Stimulated activated CD8-positive, alpha-beta memory T cell treated with anti-CD3 and anti-CD28 coated beads, Interleukin-12 subunit alpha, Interleukin-12 subunit beta, amount 100 ng/mL, for 24 hours (primary cell): ENCODE measurements at regions not wholly inside any gene's neighbourhood (a gene's known extent, or its start where the extent isn't known, plus 50 kb on each side); places are given as distances from the start of the nearest gene placed in this dataset.
"Not testable (repeated sequence)": the region's sequence is repeated elsewhere in the genome, so short reads cannot be mapped to it uniquely, and the experiment has no call there.

Source experiments
- DNase-seq: peaks from one replicate; pipeline ENCODE4 v3.0.0-alpha.2; 2020; ENCODE audit errors: extremely low read depth

DNA sequence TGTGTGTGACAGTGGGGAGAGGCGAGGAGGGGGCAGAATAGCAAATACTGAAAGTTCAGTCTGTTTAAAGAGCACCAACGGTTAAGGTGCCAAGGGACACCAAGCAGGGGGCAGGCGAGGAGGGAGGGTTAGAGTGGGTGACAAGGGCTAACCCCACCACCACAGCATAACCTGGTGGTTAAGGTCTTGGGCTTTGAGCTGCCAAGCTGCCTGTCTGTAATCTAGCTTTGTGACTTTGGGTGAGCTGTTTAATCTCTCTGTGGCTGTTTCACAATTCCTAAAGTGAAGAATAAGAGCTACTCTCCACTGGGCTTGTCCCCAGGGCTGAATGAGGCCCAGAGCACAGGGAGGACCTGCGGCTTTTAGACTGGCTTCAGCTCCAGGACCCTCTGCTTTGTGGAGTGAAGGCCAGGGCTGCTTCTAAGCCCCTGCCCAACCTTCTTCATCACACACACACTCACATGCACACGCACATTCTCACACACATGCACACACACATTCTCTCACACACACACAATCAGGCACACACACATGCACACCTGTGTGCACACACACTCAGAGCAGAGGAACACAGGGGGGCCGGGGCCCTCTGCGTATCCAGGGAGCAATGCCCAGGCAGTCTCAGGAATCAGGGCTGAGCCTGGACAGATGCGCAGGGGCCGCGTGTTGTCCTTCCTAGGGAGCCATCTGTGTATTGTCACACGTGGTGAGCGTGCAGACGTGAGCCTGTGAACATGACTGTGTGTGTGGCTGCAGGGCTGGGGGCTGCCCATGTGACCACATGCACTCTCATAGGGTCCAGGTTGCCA, 101.6 kb upstream of the TARDBP start:
- no peak for DNase-seq

DNA sequence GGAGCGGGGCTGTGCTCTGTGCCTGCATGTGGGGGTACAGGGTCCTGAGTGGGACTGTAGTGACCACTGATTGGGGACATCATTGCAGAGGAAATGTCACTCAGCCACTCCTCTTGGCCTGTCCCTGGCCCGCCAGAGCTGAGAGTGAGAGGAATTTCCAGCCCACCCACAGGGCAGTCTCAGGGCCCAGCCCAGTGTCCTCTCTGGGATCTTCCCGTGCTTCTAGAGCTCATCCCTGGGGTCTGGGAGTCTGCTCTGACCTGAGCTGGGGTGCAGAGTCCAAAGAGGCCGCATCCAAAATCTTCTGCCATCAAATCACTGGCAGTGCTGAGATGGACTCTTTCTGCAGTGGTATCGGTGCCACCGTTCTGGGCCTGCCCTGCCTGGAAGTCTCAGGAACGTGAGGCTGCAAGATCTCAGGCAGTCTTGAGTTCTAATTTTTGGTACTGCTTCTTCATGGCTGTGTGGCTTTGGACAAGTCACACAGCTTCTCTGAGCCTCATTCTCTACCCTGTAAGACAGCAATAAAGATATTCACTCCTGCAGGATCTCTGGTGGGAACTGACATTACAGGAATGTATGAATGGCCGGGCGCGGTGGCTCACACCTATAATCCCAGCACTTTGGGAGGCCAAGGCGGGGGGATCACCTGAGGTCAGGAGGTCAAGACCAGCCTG, 100.8 kb upstream of the TARDBP start:
- DNase-seq = no peak

DNA sequence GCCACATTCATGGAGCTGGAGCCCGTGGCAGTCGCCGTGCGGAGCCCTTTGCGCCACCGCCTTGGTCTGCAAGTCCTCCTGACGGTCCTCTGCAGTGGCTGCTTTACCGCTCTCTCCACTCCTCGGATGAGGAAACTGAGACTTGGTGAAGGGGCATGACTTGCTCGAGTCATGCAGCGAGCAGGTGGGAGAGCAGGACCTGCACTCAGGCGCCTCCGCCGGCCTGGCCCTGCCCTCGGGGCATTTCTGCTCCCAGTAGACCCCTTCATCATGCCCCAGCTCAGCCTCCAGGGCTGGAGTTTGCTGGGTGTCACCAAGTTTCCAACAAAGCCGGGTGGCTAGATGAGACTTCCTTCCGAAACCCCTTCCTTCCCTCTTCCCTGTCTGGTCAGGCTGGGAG, 100.0 kb upstream of the TARDBP start:
- DNase-seq = no peak

DNA sequence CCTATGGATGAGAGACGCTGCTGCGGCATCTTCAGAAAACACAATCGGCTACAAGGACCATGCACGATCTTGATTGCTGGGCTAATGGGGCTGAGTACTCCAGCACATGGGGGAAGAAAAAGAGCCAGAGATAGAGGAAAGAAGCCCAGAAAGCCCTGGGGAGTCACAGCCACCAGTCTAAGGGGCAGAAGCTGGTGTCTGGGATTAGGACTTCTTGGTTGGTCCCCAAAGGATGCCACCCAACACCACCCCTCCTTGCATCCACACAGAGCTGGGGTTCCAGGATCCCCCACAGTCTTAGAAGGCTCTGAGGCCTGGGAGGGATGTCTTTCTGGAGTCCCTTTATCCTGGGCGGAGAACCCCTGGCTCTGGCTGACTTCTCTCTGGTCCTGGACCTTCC, 98.4 kb upstream of the TARDBP start:
- DNase-seq = no peak

DNA sequence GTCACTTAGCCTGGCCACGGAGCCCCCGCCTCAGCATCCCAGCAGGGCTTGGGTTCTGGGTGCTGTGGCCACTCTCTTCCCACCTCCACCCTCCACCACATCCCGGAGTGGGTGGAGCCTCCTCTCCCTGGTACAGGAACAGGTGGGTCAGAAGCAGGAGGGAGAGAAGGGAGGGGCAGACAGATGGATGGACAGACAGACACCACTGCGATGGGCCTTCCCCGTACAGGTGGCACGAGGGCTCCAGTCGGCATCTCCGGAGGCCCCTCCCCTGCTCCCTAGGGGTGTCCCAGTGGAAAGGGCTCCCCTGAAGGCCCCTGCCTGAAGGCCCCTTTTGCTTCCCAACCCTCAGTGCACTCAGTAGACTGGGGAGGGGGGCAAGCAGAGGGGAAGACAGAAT, 96.9 kb upstream of the TARDBP start:
- no peak for DNase-seq

DNA sequence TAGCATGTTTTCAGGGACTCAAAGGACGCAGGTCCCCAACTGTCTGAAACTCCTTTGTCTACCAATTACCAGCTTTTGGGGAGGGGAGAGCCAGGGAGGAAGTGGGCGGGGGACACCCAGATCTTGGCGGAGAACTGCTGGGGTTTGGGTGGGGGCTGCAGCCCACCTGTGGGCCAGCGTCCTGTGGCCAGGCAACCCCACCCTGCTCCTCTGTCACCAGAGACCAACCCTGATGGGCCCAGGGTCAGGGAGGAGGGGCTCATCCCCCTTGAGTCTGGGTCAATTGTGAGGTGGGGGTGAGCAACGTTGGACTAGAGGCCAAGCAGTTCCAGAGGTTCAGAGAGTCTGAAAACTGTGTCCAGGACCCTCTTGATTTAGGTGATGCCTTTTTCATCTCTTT, 96.1 kb upstream of the TARDBP start:
- DNase-seq = no peak

DNA sequence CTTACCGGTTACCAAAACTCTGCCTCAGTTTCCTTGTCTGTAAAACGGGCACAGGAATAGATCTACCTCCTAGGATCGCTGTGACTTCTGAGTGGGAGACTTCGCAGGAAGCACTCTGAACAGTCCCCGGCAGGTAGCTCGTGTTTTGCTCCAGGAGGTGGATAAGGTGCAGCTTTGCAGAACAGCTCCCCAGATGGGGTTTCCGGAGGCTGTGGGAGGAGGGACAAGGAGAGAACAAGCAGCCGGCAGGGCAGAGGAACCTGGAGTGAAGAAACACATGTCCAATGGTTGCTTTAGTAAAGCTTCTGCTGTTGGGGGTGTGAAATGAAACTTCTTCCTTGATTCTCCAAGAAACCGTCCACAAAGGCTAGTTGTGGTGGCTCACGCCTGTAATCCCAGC, 95.5 kb upstream of the TARDBP start:
- no peak for DNase-seq

DNA sequence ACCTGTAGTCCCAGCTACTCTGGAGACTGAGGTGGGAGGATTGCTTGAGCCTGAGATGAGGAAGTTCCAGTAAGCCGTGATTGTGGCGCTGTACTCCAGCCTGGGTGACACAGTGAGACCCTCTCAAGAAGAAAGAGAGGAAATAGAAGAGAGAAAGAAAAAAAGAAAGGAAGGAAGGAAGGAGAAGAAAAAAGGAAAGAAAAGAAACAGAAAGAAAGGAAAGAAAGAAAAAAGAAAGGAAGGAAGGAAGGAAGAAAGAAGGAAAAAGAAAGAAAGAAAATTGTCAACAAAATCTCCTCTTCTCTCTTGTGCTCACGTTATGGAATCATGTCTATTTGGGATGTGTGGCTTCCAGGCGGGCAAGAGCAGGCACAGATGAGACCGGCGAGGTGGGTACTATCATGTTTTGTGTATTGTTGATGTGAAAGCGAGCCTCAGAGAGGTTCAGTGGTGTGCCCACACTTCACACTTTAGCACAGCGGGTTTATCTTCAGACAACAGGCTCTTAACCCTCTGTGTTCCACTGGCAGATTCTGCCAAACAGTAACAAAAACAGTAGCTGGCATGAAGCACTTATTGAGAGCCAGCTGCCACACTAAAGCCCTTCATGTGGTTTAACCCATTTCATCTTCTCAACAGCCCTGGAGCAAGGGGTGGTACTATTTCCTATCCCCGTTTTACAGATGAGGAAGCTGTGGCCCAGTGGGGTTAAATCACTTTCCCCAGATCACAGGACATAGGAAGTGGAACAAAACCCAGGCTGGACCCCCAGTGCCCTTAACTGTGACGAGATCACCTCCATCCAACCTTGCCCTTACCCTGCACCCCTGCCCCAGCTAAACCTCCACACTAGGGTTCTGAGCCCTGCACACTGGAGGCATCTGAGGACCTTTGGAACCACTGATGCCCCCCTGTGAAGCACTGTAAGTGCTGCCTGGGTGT, 94.7 kb upstream of the TARDBP start:
- no peak for DNase-seq

DNA sequence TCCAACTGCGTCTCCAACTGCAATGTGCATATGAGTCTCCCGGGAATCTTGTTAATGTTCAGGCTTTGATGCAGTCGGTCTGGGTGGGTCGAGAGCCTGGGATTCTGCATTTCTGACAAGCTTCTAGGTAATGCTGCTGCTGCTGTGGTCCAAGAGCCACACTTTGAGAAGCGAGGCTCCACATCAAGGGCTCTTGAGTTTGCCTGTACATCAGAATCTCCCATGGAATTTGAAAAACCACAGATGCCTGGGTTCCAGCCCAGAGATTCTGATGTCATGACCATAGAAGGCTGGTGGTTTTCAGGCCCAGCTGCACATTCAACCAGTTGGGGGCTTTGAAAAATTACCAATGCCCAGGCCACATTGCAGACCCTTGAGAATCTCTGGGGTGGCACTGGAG, 93.9 kb upstream of the TARDBP start:
- no peak for DNase-seq

DNA sequence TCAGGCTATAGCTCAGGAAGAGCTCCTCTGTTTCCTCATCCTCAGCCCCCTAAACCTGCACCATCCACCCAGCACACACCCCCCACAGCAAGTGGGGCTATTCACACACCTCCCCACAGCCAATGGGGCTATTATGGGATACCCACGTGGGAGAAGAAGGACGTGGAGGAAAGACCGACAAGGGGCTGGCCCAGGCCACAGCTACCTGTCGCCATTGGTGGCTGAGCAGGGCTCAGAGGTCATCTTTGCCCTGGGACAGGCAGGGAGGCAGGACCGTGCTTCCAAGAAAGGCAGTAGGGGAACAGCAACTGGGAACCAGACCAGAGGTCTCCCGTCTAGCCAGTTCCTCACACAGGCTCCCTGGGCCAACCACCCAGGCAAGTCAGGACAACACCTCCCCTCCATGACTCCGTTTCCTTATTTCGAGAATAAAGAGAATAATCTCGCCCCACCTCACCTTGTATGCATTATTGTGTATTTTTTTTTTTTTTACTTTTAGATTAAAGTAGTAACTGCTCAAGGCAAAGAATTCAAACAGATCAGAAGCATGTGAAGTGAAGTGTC, 92.3 kb upstream of the TARDBP start:
- no peak for DNase-seq

DNA sequence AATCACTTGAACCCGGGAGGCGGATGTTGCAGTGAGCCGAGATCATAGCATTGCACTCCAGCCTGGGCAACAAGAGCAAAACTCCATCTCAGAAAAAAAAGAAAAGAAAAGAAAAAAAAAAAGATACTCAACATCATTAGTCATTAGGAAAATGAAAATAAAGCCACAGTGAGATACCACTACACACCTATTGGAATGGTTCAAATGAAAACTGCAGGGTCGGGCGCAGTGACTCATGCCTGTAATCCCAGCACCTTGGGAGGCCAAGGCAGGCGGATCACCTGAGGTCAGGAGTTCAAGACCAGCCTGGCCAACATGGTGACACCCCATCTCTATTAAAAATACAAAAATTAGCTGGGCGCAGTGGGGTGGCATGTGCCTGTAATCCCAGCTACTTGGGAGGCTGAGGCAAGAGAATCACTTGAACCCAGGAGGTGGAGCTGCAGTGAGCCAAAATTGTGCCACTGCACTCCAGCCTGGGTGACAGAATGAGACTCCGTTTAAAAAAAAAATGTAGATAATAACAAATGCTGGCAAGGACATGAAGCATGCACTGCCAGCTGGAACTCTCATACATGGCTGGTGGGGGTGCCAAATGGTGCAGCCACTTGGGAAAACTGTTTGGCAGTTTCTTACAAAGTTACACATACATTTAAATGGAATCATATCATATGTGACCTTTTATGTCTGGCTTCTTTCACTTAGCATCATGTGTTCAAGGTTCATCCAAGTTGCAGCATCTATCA, 90.0 kb upstream of the TARDBP start:
- not testable (repeated sequence) for DNase-seq

DNA sequence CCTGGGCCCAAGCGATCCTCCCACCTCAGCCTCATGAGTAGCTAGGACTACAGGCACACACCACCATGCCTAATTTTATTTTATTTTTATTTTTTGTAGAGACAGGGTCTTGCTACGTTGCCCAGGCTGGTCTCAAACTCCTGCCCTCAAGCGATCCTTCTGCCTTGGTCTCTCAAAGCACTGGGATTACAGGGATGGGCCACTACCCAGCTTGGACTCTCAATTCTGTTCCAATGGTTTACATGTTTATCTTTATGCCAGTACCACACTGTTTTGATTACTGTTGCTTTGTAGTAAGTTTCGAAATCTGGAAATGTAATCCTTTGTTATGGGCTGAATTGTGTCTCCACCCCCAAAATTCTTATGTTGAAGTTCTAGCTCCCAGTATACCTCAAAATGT, 88.4 kb upstream of the TARDBP start:
- no peak for DNase-seq

DNA sequence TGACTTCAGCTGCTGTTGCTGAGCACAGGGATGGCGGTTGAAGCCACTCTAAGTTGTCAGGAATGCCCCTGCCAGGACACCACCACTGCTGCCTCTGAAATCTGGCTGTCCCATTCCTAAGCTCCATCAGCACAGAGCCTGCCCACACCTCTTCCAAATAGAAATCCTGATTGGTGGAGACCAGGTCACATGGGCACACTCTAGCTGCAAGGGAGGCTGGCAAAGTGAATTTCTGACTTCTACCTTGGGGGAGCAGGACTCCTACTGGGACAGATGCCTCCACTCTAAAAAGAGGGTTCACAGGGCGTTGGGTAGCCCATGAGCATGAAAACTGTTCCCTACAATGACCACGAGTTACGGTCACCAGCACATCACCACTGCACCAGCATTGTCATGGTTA, 83.8 kb upstream of the TARDBP start:
- no peak for DNase-seq

DNA sequence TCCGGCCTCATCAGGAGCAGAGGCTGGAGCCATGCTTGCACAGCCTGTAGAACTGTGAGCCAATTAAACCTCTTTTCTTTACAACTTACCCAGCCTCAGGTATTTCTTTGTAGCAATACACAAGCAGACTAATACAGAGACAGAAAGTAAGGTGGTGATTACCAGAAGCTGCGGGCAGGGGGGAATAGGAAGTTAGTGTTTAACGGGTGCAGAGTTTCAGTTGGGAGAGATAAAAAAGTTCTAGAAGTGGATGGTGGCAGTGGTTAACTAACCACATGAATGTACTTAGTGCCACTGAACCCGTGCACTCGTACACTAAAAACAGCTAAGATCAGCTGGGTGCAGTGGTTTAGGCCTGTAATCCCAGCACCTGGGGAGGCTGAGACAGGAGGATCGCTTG, 80.4 kb upstream of the TARDBP start:
- no peak for DNase-seq

DNA sequence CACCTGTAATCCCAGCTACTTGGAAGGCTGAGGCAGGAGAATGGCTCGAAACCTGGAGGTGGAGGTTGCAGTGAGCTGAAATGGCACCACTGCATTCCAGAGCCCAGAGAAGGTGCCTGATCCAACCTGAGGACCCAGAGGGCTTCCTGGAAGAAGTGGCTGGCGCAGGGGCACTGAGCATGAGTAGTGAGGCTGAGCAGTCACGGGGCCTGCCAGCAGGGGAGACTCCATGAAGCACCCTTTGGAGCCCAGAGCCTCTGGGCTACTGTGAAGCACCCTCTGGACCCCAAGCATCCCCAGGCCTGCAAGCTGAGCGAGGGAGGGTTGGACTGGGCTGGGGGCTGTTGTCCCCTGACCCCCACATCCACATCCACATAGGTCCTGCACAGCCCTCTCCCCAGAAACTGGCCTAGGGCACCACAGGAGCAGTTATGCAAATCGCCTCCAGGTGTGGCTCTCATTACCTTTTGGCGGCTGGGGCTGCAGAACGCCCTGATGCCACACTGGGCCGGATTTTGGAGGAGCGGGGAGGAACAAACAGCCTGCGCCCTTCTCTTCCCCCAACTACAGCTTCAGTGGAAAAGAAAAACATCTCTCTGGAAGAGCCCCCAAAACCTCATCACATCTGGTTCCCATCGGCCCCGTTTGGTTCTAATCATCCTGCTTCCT, 78.2 kb upstream of the TARDBP start:
- no peak for DNase-seq

DNA sequence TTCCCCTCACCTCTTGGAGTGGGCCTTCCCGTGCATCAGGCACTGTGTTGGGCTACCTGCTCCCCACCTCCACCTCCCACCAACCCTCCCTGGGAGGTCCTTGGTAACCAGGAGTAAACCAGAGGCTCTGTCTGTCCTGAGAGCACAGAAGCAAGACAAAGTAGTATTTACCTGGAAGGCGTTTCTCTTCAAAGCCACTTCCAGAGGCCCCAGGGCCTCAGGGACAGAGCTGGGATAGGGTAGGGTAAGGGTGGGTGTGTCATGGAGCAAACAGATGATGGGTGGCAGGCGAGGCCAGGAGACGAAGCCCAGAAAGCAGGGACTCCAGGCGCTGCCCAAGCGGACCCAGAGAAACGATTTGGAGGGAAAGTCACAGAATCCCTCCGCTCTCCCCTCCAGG, 77.2 kb upstream of the TARDBP start:
- no peak for DNase-seq

DNA sequence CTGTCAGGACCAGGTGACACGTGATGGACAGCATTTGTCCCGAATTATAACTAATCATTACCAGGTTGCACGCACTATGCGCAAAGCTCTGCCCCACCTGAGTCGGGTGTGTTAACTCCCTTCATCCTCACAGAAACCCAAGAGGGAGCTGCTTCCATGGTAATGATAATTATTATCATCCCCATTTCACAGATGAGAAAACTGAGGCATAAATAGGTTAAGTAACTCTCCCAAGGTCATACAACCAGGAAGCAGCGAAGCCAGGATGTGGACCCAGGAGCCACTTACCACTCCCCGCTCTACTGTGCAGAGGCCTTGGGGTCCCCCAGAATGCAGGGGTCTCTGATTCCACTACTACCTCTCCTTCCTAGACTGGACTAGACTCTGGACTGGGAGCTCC, 76.7 kb upstream of the TARDBP start:
- no peak for DNase-seq

DNA sequence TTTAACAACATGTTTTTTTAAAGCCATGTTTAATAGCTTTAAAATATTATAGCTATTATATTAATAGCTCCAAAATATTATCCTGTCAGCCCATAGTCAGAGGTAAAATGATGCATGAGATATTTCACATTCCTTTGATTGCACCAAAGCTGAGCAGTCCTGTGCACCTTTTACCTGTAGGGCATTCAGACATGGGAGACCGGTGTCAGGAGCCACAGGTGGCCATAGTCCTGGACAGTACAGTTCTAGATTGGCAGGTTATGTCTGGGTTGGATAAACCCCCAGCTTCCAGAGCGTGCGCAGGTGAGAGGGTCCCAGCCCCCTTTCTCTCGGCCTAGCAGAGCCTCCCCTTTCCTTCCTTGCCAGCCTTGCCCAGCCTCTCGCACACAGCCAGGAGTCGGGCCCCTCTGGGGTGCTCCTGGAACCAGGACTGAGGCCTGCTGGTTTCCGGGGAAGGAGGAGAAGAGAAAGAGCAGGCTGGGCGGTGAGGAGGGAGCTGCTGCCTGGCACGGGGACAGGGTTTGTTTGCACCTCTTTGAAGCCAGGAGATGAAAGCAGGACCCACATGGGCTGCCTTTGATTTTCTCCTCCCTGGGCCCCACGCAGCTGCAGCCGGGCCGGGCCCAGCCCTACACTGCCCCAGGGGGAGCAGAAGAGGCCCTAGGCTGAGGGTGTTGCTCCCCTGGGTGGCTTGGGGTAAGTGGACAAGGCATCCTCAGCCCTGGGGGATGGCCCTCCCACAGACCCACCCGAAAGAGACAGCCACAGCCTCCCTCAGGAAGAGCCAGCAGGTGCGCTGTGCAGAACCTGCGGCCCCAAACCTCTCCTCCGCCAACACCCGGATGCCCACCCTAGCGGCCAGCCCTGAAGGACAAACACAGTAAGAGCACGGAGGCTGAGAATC, 75.2 kb upstream of the TARDBP start:
- no peak for DNase-seq

DNA sequence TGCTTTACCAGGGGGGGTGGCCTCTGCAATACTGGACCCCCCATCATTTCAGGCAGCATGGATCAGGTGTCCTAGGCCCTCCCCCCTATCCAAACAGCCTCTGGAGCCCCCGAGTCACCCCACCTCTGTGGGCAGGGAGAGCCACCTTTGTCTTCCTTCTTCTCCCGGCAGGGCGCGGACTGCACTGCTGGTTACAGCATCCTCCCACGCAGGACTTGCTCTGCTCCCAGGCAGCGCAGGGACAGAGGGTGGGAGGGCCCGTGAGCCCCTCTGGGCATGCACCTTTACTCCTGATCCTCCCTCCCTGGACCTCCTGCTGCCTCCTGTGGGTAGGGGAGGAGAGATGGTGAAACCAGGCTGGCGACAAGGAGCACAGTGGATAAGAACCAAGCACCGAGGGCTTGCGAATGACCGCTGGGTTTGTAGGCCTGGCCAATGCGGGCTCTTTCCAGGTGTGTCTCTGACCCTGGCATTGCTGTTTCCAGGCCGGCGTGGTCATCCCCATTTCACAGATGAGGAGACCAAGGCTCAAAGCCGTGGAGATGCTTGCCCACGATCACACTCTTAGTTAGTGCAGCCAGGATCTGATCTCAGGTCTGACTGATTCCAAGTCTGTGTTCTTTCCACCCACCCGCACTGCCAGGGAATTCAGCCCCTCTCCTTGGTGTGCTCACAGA, 73.6 kb upstream of the TARDBP start:
- no peak for DNase-seq
